ENCODE measurements at regions not wholly inside any gene's neighbourhood (a gene's known extent, or its start where the extent isn't known, plus 50 kb on each side); places are given as distances from the start of the nearest gene placed in this dataset.

DNA sequence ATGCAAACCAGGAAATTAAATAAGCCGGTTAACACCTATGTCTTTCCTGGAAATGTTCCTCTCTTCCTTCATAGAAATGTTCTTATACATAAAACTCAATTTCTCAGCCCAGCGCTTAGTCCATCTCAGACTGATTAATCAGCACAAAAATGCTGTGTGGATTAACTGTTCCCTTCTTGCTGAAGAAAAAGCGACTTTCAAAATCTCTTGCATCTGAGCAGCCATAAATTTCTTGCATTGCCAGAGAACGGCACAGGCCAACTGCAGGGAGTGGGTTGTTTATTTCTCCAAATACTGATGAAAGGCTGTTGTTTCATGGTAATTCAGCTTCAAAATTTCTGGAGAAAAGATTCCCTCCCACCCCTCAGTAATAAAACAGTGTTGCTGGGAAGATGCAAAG is 517.6 kb downstream of the BTBD3 start:
- dilution Hi-C loops (cut with MboI; ENCODE audit: extremely low pct_ligation_motif_present, low sequenced_read_pairs) = no loop called here
- no peaks in the 10 kb centered on the region for H3K36me3 ChIP-seq (ENCODE audit: control insufficient read depth in 2 of 2, extremely low read depth in 1 of 2, insufficient read depth in 2 of 2, low read length in 2 of 2)
- FAIRE-seq = no peak
- H3K9me1 ChIP-seq (ENCODE audit: control insufficient read depth, extremely low read depth, insufficient read depth, low read length) = no peaks in the 10 kb centered on the region
- H3K4me2 ChIP-seq (ENCODE audit: control insufficient read depth, extremely low read depth, insufficient read depth, low read depth, low read length) = no peak overlapping the region
- no peaks in the 10 kb centered on the region for H3K9me3 ChIP-seq (ENCODE audit: control insufficient read depth, low read depth, low read length)
- H3K79me2 ChIP-seq (ENCODE audit: control insufficient read depth, insufficient read depth, low read length) = no peaks in the 10 kb centered on the region
- no peak overlapping the region for H3K27ac ChIP-seq (ENCODE audit: control insufficient read depth, insufficient read depth, low read length)
- H3K4me3 ChIP-seq (ENCODE audit: control insufficient read depth in 2 of 3, extremely low read depth in 1 of 3, insufficient read depth in 2 of 3, low read depth in 1 of 3, low read length in 3 of 3) = no peak overlapping the region
- no peak overlapping the region for H3K9ac ChIP-seq (ENCODE audit: control insufficient read depth, extremely low read depth, insufficient read depth, low read length)
- no peak for DNase-seq (ENCODE audit: low read depth, low spot score)
- no peak overlapping the region for H2AFZ ChIP-seq (ENCODE audit: control insufficient read depth, low read length)
- TF ChIP-seq, protein P1, sequence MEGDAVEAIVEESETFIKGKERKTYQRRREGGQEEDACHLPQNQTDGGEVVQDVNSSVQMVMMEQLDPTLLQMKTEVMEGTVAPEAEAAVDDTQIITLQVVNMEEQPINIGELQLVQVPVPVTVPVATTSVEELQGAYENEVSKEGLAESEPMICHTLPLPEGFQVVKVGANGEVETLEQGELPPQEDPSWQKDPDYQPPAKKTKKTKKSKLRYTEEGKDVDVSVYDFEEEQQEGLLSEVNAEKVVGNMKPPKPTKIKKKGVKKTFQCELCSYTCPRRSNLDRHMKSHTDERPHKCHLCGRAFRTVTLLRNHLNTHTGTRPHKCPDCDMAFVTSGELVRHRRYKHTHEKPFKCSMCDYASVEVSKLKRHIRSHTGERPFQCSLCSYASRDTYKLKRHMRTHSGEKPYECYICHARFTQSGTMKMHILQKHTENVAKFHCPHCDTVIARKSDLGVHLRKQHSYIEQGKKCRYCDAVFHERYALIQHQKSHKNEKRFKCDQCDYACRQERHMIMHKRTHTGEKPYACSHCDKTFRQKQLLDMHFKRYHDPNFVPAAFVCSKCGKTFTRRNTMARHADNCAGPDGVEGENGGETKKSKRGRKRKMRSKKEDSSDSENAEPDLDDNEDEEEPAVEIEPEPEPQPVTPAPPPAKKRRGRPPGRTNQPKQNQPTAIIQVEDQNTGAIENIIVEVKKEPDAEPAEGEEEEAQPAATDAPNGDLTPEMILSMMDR (optimal IDR thresholded peaks at IDR 0.05 in 1 of 3, IDR thresholded peaks at IDR 0.05 in 1 of 3, conservative IDR thresholded peaks at IDR 0.05 in 1 of 3; ENCODE audit: extremely low read depth in 1 of 3, insufficient read depth in 2 of 3, low read length in 3 of 3) = no peak
- no peak for TF ChIP-seq EZH2 (IDR thresholded peaks at IDR 0.05; ENCODE audit: low read length)
- H3K27me3 ChIP-seq (ENCODE audit: control insufficient read depth, extremely low read depth, insufficient read depth, low read length) = no peaks in the 10 kb centered on the region
- no peaks in the 10 kb centered on the region for H3K4me1 ChIP-seq (ENCODE audit: control insufficient read depth, extremely low read depth, insufficient read depth, low read length)
- H4K20me1 ChIP-seq (ENCODE audit: control insufficient read depth, extremely low read depth, insufficient read depth, low read length) = no peaks in the 10 kb centered on the region

DNA sequence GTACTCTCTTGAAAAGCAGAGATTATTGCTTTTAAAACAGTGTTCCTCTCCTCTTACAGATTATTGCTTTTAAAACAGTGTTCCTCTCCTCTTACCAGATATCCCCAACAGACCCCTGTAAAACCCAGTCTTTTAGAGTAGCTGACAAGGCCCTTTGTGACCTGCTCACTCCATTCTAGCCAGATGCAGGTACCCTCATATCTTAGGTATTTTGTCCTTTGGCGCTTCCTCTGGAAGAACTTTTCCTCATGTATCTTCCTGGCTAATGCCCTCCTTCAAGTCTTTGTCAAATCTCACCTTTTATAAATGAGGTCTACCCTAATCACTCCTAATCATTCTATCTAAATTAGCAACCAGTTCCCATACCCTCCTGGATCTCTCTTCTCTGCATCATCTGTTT is 536.0 kb downstream of the BTBD3 start:
- Histone ChIP-seq H3K9ac (ENCODE audit: control insufficient read depth, extremely low read depth, insufficient read depth, low read length) (no peak overlapping the region), H3K4me2 (ENCODE audit: control insufficient read depth, extremely low read depth, insufficient read depth, low read depth, low read length) (no peak overlapping the region), H3K9me1 (ENCODE audit: control insufficient read depth, extremely low read depth, insufficient read depth, low read length) (no peaks in the 10 kb centered on the region), H3K9me3 (ENCODE audit: control insufficient read depth, low read depth, low read length) (no peaks in the 10 kb centered on the region), H3K27ac (ENCODE audit: control insufficient read depth, insufficient read depth, low read length) (no peak overlapping the region), H2AFZ (ENCODE audit: control insufficient read depth, low read length) (no peak overlapping the region), H3K27me3 (ENCODE audit: control insufficient read depth, extremely low read depth, insufficient read depth, low read length) (no peaks in the 10 kb centered on the region), H4K20me1 (ENCODE audit: control insufficient read depth, extremely low read depth, insufficient read depth, low read length) (no peaks in the 10 kb centered on the region), H3K79me2 (ENCODE audit: control insufficient read depth, insufficient read depth, low read length) (no peaks in the 10 kb centered on the region), H3K4me1 (ENCODE audit: control insufficient read depth, extremely low read depth, insufficient read depth, low read length) (no peaks in the 10 kb centered on the region), H3K4me3 (ENCODE audit: control insufficient read depth in 2 of 3, extremely low read depth in 1 of 3, insufficient read depth in 2 of 3, low read depth in 1 of 3, low read length in 3 of 3) (no peak overlapping the region), H3K36me3 (ENCODE audit: control insufficient read depth in 2 of 2, extremely low read depth in 1 of 2, insufficient read depth in 2 of 2, low read length in 2 of 2) (no peaks in the 10 kb centered on the region)
- TF ChIP-seq EZH2 (IDR thresholded peaks at IDR 0.05; ENCODE audit: low read length) = no peak
- TF ChIP-seq, protein P1 (optimal IDR thresholded peaks at IDR 0.05 in 1 of 3, IDR thresholded peaks at IDR 0.05 in 1 of 3, conservative IDR thresholded peaks at IDR 0.05 in 1 of 3; ENCODE audit: extremely low read depth in 1 of 3, insufficient read depth in 2 of 3, low read length in 3 of 3) = no peak
- no peak for FAIRE-seq
- dilution Hi-C loops (cut with MboI; ENCODE audit: extremely low pct_ligation_motif_present, low sequenced_read_pairs) = no loop called here
- no peak for DNase-seq (ENCODE audit: low read depth, low spot score)
